K562 (cell line): ENCODE measurements at regions not wholly inside any gene's neighbourhood (a gene's known extent, or its start where the extent isn't known, plus 50 kb on each side); places are given as distances from the start of the nearest gene placed in this dataset.

Experiments used
- ATAC-seq: fragments of 200-7000 bp; cut with Tn5 transposase; 3 replicates; pipeline ENCODE4 v1.9.1; 2020; ENCODE audit warnings: moderate library complexity
- BruUV-seq: library from RNA; stranded (reverse); fragments of 400-500 nt; replicated peaks from 2 replicates; lab custom pipeline; 2021; lab: Mats Ljungman, UMichigan
- CTCF ChIA-PET: fragments of 300-600 bp; formaldehyde crosslinking; extraction: SDS; loops from one replicate; lab custom pipeline; 2021; ENCODE audit warnings: low intra/inter-chr PET ratio; lab: Yijun Ruan, JAX
- POLR2A ChIA-PET: fragments of 300-600, 350-650 bp; sonication (Branson Sonifier 250); formaldehyde crosslinking; extraction: SDS; loops from one replicate; lab custom pipeline; 2021; ENCODE audit warnings: antibody characterized with exemption, inconsistent platforms; lab: Yijun Ruan, JAX
- DNase-seq, 4 experiments: peaks; one replicate each; pipeline versions ENCODE4 v3.0.0 to v3.0.0-alpha.2; 2011 to 2018; ENCODE audit warnings: low spot score in 3 of 4, mixed read lengths in 3 of 4; ENCODE audit errors: extremely low read depth in 1 of 4
- FAIRE-seq: peaks from 2 replicates; lab custom pipeline; 2011; peaks lifted over from hg19 to GRCh38; lab: Jason Lieb, UNC
- H2AFZ ChIP-seq: 2 replicates; pipeline ENCODE4 v1.6.0; 2011; ENCODE audit warnings: low read depth, low read length, control low read depth, inconsistent platforms
- H3K27ac ChIP-seq: fragments of 200-600 bp; 3 replicates; pipeline ENCODE4 v1.8.0; 2011; ENCODE audit warnings: low read depth, mild to moderate bottlenecking, control low read depth, inconsistent platforms, low read length, moderate library complexity, mixed read lengths; ENCODE audit errors: extremely low read depth
- H3K27me3 ChIP-seq, 2 experiments: fragments of 300-600 bp in 1 of 2; 2 replicates in 1 of 2; 3 replicates in 1 of 2; pipeline versions ENCODE4 v1.6.0 to v1.8.0; 2011; ENCODE audit warnings: inconsistent platforms in 2 of 2, low read length in 2 of 2, mild to moderate bottlenecking in 1 of 2, mixed read lengths in 1 of 2, moderate library complexity in 1 of 2; ENCODE audit not compliant: control insufficient read depth in 2 of 2, insufficient read depth in 2 of 2
- H3K36me3 ChIP-seq: fragments of 300-600 bp; 3 replicates; pipeline ENCODE4 v1.8.0; 2011; ENCODE audit warnings: mild to moderate bottlenecking, low read length, inconsistent platforms; ENCODE audit not compliant: control insufficient read depth, insufficient read depth
- H3K4me1 ChIP-seq, 2 experiments: fragments of 200-600 bp in 1 of 2; replicated peaks in 1 of 2; 2 replicates in 1 of 2; 3 replicates in 1 of 2; pipeline versions ENCODE4 v1.5.1 to v1.8.0; 2011; ENCODE audit warnings: inconsistent platforms in 2 of 2, low read length in 2 of 2, mild to moderate bottlenecking in 1 of 2, mixed read lengths in 1 of 2, moderate library complexity in 1 of 2; ENCODE audit not compliant: control insufficient read depth in 2 of 2, insufficient read depth in 2 of 2
- H3K4me2 ChIP-seq: 2 replicates; pipeline ENCODE4 v1.6.1; 2011; ENCODE audit warnings: low read length, control low read depth, inconsistent platforms, mixed read lengths; ENCODE audit not compliant: insufficient read depth
- H3K4me3 ChIP-seq: fragments of 200-600 bp; sonication (generic), shearing (Covaris generic); 2 replicates; pipeline ENCODE4 v1.5.1; 2016; ENCODE audit warnings: control low read depth, inconsistent platforms
- H3K79me2 ChIP-seq: fragments of 200-600 bp; 3 replicates; pipeline ENCODE4 v1.8.0; 2011; ENCODE audit warnings: low read length, inconsistent platforms; ENCODE audit not compliant: control insufficient read depth, insufficient read depth
- H3K9ac ChIP-seq, 2 experiments: 2 replicates each; pipeline versions ENCODE4 v1.6.0 to v1.6.1; 2011; ENCODE audit warnings: low read depth in 2 of 2, low read length in 2 of 2, control low read depth in 1 of 2, inconsistent platforms in 1 of 2, mild to moderate bottlenecking in 1 of 2, mixed read lengths in 1 of 2; ENCODE audit not compliant: insufficient read depth in 1 of 2
- H3K9me1 ChIP-seq: one replicate; pipeline ENCODE4 v1.6.0; 2011; ENCODE audit warnings: inconsistent platforms, mild to moderate bottlenecking, low read length, moderate library complexity; ENCODE audit not compliant: control insufficient read depth, insufficient read depth
- H3K9me3 ChIP-seq: replicated peaks from 2 replicates; pipeline ENCODE4 v1.5.1; 2011; ENCODE audit warnings: low read depth, low read length, inconsistent platforms; ENCODE audit not compliant: control insufficient read depth, insufficient read depth
- H4K20me1 ChIP-seq: replicated peaks from 2 replicates; pipeline ENCODE4 v1.6.1; 2011; ENCODE audit warnings: low read length, inconsistent platforms, mixed read lengths; ENCODE audit not compliant: control insufficient read depth, insufficient read depth
- CEBPG ChIP-seq, 3 experiments: fragments of 200-800 bp in 1 of 3; sonication (Bioruptor generic) in 1 of 3; sonication (generic) in 1 of 3; formaldehyde crosslinking in 1 of 3; IDR thresholded peaks in 2 of 3; conservative IDR thresholded peaks in 1 of 3; 2 replicates each; pipeline versions ENCODE4 v1.6.1 to v1.8.0; 2016 to 2022; ENCODE audit warnings: missing compliant biosample characterization in 2 of 3, missing genetic modification characterization in 2 of 3, mild to moderate bottlenecking in 1 of 3, missing genetic modification reagents in 1 of 3
- NFE2L1 ChIP-seq: fragments of 450-650 bp; IDR thresholded peaks from 2 replicates; pipeline ENCODE4 v1.6.1; 2016; ENCODE audit warnings: missing genetic modification characterization, low read depth, mild to moderate bottlenecking, missing compliant biosample characterization, moderate library complexity, borderline replicate concordance
- NR2C1 ChIP-seq, 2 experiments: fragments of 450-650 bp; IDR thresholded peaks; 2 replicates each; pipeline ENCODE4 v1.6.1; 2017; ENCODE audit warnings: mild to moderate bottlenecking in 2 of 2, antibody characterized with exemption in 1 of 2, inconsistent platforms in 1 of 2, missing compliant biosample characterization in 1 of 2, missing genetic modification characterization in 1 of 2
- NR2C2 ChIP-seq, 2 experiments: fragments of 200-800 bp in 1 of 2; sonication (Bioruptor generic) in 1 of 2; sonication (generic) in 1 of 2; formaldehyde crosslinking in 1 of 2; IDR thresholded peaks; 2 replicates each; pipeline versions ENCODE4 v1.6.1 to v1.8.0; 2016 to 2022; ENCODE audit warnings: mild to moderate bottlenecking in 1 of 2, missing compliant biosample characterization in 1 of 2, missing genetic modification characterization in 1 of 2, missing genetic modification reagents in 1 of 2
- ZC3H4 ChIP-seq: sonication (generic); formaldehyde crosslinking; IDR thresholded peaks from 2 replicates; pipeline ENCODE4 v1.9.0; 2021; ENCODE audit warnings: missing genetic modification reagents, borderline replicate concordance
- ZNF354B ChIP-seq: fragments of 250-450 bp; sonication (Bioruptor Pico); IDR thresholded peaks from 2 replicates; pipeline ENCODE4 v1.4.0; 2020
- ZNF41 ChIP-seq: fragments of 250-450 bp; sonication (Bioruptor Pico); conservative IDR thresholded peaks from 2 replicates; pipeline ENCODE4 v1.4.0; 2020; ENCODE audit warnings: mild to moderate bottlenecking
- ZSCAN32 ChIP-seq: fragments of 450-650 bp; formaldehyde crosslinking; IDR thresholded peaks from 2 replicates; pipeline ENCODE4 v1.4.0; 2020; ENCODE audit warnings: mild to moderate bottlenecking, moderate library complexity
- ZZZ3 ChIP-seq: fragments of 450-650 bp; IDR thresholded peaks from 2 replicates; pipeline ENCODE4 v1.6.1; 2016; ENCODE audit warnings: antibody characterized with exemption, mild to moderate bottlenecking, moderate library complexity
- WGBS: fragments of 100-300 bp; shearing (Covaris generic); methylation state at CpG from one replicate; pipeline ENCODE4 v1.1.6; 2016; ENCODE audit warnings: low coverage, mixed read lengths; ENCODE audit not compliant: insufficient coverage; ENCODE audit errors: missing lambda C conversion rate; 5-methylcytosine and 5-hydroxymethylcytosine counted together
- in situ Hi-C: fragments of 300-500 bp; cut with MboI; formaldehyde crosslinking; loops from 4 replicates; pipeline ENCODE4 v1.15.0; 2018; ENCODE audit warnings: inconsistent platforms, mixed read lengths
- intact Hi-C: fragments of 100-400 bp; cut with micrococcal nuclease; formaldehyde crosslinking; loops from 2 replicates; pipeline ENCODE4 v1.14.2; 2022
- TF ChIP-seq, protein P1 (sequence below): fragments of 250-450 bp; sonication (Bioruptor Pico); IDR thresholded peaks from 2 replicates; pipeline ENCODE4 v1.4.0; 2020; ENCODE audit warnings: mild to moderate bottlenecking, moderate library complexity, borderline replicate concordance
- TF ChIP-seq, protein P2 (sequence below): fragments of 250-450 bp; sonication (Bioruptor Pico); IDR thresholded peaks from 2 replicates; pipeline ENCODE4 v1.5.1; 2021; ENCODE audit warnings: mild to moderate bottlenecking
- TF ChIP-seq, protein P3 (sequence below): sonication (generic); formaldehyde crosslinking; IDR thresholded peaks from 2 replicates; pipeline ENCODE4 v1.8.0; 2022; ENCODE audit warnings: mild to moderate bottlenecking, low read depth, missing genetic modification reagents

DNA sequence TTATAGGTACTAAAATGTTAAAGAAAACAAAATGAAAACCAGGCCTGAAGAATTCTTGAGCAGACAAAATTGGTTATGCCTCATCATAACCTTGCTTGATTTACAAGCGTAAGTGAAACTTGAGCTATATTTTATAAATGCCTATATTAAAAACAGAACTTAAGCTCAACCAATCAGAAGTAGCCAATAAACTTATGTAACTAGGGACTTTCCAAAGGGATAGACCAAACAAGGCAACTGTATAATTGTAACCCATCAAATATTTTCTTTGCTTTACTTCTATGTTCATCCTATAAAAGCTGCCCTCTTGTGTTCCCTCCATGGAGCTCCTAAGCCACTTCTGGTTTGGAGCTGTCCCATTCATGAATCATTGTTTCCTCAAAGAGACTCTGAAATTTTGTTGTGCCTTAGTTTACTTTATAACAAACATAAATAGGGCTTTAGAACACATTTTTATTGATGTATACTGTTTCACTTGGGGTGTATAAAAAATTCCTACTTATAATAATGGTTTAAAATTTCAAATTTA lies 101.6 kb upstream of the CARMIL1 start:
- H3K27ac ChIP-seq, result no peak overlapping the region
- no peaks in the 10 kb centered on the region for H3K79me2 ChIP-seq
- intact Hi-C loops, result no loop called here
- H3K4me3 ChIP-seq, result no peak overlapping the region
- ATAC-seq (no peak), DNase-seq (no peak), FAIRE-seq (no peak)
- H3K4me1 ChIP-seq, result no peaks in the 10 kb centered on the region
- in situ Hi-C loops, result no loop called here
- POLR2A ChIA-PET, result interaction anchor here (0.6 kb wide), 1 partner anchor 62 kb away, joined by 3 read pairs; no protein-coding TSS in a partner anchor
- no peaks in the 10 kb centered on the region for H3K9me1 ChIP-seq
- no peak overlapping the region for H3K9ac ChIP-seq
- H3K36me3 ChIP-seq, result no peaks in the 10 kb centered on the region
- CTCF ChIA-PET, result no interaction called here
- H3K9me3 ChIP-seq, result no peaks in the 10 kb centered on the region
- no peak overlapping the region for H2AFZ ChIP-seq
- peaks cover 4 to 7% of the 10 kb centered on the region in 2 experiments; a peak in 4 of 5 replicates for H3K27me3 ChIP-seq
- TF ChIP-seq, protein P1, sequence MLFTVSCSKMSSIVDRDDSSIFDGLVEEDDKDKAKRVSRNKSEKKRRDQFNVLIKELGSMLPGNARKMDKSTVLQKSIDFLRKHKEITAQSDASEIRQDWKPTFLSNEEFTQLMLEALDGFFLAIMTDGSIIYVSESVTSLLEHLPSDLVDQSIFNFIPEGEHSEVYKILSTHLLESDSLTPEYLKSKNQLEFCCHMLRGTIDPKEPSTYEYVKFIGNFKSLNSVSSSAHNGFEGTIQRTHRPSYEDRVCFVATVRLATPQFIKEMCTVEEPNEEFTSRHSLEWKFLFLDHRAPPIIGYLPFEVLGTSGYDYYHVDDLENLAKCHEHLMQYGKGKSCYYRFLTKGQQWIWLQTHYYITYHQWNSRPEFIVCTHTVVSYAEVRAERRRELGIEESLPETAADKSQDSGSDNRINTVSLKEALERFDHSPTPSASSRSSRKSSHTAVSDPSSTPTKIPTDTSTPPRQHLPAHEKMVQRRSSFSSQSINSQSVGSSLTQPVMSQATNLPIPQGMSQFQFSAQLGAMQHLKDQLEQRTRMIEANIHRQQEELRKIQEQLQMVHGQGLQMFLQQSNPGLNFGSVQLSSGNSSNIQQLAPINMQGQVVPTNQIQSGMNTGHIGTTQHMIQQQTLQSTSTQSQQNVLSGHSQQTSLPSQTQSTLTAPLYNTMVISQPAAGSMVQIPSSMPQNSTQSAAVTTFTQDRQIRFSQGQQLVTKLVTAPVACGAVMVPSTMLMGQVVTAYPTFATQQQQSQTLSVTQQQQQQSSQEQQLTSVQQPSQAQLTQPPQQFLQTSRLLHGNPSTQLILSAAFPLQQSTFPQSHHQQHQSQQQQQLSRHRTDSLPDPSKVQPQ (CRISPR knock-in tag), result no peak
- TF ChIP-seq NR2C1 (IDR thresholded peaks at IDR 0.05) (no peak), NR2C1 (tag; IDR thresholded peaks at IDR 0.05) (no peak), ZNF354B (CRISPR knock-in tag) (no peak), CEBPG (CRISPR knock-in tag; IDR thresholded peaks at IDR 0.05) (no peak), CEBPG (tag; conservative IDR thresholded peaks at IDR 0.05 in 1 of 2, IDR thresholded peaks at IDR 0.05 in 1 of 2) (no peak), ZNF41 (CRISPR knock-in tag) (no peak), NR2C2 (CRISPR knock-in tag; IDR thresholded peaks at IDR 0.05) (no peak), NR2C2 (tag; IDR thresholded peaks at IDR 0.05) (no peak), ZC3H4 (CRISPR knock-in tag) (no peak), ZSCAN32 (CRISPR knock-in tag) (no peak), ZZZ3 (no peak), NFE2L1 (tag) (no peak)
- TF ChIP-seq, protein P2, sequence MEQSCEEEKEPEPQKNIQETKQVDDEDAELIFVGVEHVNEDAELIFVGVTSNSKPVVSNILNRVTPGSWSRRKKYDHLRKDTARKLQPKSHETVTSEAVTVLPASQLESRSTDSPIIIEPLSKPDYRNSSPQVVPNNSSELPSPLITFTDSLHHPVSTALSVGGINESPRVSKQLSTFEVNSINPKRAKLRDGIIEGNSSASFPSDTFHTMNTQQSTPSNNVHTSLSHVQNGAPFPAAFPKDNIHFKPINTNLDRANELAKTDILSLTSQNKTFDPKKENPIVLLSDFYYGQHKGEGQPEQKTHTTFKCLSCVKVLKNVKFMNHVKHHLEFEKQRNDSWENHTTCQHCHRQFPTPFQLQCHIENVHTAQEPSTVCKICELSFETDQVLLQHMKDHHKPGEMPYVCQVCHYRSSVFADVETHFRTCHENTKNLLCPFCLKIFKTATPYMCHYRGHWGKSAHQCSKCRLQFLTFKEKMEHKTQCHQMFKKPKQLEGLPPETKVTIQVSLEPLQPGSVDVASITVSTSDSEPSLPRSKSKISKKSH (CRISPR knock-in tag), result no peak
- TF ChIP-seq, protein P3, sequence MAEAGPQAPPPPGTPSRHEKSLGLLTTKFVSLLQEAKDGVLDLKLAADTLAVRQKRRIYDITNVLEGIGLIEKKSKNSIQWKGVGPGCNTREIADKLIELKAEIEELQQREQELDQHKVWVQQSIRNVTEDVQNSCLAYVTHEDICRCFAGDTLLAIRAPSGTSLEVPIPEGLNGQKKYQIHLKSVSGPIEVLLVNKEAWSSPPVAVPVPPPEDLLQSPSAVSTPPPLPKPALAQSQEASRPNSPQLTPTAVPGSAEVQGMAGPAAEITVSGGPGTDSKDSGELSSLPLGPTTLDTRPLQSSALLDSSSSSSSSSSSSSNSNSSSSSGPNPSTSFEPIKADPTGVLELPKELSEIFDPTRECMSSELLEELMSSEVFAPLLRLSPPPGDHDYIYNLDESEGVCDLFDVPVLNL (CRISPR knock-in tag), result no peak
- H3K4me2 ChIP-seq, result no peak overlapping the region
- no TSS peak for BruUV-seq
- no peaks in the 10 kb centered on the region for H4K20me1 ChIP-seq
- 0% methylated on average over 1 of the region's 1 CpG for WGBS
